ENCODE measurements at regions not wholly inside any gene's neighbourhood (a gene's known extent, or its start where the extent isn't known, plus 50 kb on each side); places are given as distances from the start of the nearest gene placed in this dataset.

DNA sequence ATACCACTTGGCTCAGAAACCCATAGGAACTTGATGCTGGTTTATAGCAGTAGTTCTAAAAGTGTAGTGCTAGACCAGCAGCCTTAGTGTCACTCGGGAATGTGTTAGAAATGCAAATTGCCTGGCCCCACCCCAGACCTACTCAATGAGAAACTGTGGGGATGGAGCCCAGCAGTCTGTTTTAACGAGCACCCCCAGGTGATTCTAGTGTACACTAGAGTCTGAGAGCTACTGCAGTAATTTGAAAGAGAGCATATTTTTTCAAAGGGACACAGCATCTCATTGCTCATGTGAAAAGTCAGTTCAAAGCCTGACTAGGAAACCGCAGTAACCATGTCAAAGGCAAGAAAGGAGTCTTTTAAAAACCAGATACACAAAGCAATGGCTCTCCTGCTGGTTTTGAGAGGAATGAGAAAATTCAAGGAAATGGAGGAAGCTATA, 313.4 kb downstream of the SQOR start:
- TF ChIP-seq, protein P1, sequence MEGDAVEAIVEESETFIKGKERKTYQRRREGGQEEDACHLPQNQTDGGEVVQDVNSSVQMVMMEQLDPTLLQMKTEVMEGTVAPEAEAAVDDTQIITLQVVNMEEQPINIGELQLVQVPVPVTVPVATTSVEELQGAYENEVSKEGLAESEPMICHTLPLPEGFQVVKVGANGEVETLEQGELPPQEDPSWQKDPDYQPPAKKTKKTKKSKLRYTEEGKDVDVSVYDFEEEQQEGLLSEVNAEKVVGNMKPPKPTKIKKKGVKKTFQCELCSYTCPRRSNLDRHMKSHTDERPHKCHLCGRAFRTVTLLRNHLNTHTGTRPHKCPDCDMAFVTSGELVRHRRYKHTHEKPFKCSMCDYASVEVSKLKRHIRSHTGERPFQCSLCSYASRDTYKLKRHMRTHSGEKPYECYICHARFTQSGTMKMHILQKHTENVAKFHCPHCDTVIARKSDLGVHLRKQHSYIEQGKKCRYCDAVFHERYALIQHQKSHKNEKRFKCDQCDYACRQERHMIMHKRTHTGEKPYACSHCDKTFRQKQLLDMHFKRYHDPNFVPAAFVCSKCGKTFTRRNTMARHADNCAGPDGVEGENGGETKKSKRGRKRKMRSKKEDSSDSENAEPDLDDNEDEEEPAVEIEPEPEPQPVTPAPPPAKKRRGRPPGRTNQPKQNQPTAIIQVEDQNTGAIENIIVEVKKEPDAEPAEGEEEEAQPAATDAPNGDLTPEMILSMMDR (IDR thresholded peaks at IDR 0.05; ENCODE audit: low read length): no peak
- TF ChIP-seq EZH2 (optimal IDR thresholded peaks at IDR 0.05; ENCODE audit: low read depth, low read length) (no peak), EZH2phosphoT487 (IDR thresholded peaks at IDR 0.05; ENCODE audit: low read length) (no peak)

Data from MM.1S (cell line).